ENCODE measurements at regions not wholly inside any gene's neighbourhood (a gene's known extent, or its start where the extent isn't known, plus 50 kb on each side); places are given as distances from the start of the nearest gene placed in this dataset.

DNA sequence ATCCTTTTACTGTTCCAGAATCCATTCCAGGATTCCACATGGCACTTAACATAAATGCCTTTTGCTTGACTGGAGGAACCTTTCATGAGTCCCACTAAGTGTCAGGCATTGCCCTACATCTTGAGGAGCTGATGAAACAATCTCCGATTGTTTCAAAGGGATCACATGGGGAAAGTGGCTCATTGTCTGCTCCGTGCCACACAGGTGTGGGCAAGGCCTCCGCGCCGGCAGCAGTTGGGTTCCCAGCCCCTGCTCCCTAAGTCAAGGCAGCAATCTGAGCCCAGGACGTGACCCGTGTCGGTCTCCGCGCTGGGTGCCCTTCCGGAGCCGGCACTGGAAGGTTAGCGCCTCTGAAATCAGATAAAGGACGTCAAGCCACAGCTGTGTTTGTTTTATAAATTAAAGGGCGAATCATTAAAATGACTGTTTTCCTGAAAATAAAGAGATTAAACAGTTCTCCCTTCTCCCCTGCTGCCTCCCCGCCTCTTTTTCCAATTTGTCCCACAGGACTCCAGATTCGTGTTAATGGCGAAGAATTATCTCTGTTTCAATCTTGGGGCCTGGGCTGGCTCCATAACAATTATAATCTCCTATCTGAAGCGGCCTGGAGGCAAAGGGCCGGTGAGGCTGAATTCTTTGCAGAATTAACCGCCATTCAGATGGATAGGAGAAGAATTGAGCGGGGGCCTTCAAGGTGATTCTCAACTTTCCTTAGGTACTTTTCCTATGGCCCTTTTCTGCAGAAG is 84.3 kb upstream of the FZD7 start:
- Histone ChIP-seq H3K36me3 (replicated peaks in 1 of 2; ENCODE audit: control insufficient read depth in 1 of 2, insufficient read depth in 2 of 2, low read length in 1 of 2) (no peaks in the 10 kb centered on the region), H2AFZ (ENCODE audit: low read depth) (peak overlapping the region; percentile 54; the same call in 1 of the 2 replicates), H3K9me2 (no peaks in the 10 kb centered on the region), H3K9me3 (no peaks in the 10 kb centered on the region), H3K27me3 (ENCODE audit: insufficient read depth) (no peaks in the 10 kb centered on the region), H3K4me3 (ENCODE audit: low read depth in 2 of 2, low read length in 1 of 2) (no peak overlapping the region), H3K27ac (ENCODE audit: low read depth in 2 of 2, low read length in 1 of 2) (no peak overlapping the region), H3K9ac (no peak overlapping the region), H3K4me1 (ENCODE audit: control insufficient read depth in 1 of 2, insufficient read depth in 2 of 2, low read depth in 1 of 2, low read length in 1 of 2) (peaks cover 6 to 10% of the 10 kb centered on the region in 2 experiments; a peak in 2 of 4 replicates), H4K20me1 (ENCODE audit: insufficient read depth) (no peaks in the 10 kb centered on the region), H3F3A (replicated peaks; ENCODE audit: insufficient read depth) (no peaks in the 10 kb centered on the region), H3K4me2 (no peak overlapping the region), H3K79me2 (ENCODE audit: insufficient read depth) (no peaks in the 10 kb centered on the region)
- TF ChIP-seq GATA2 (CRISPR knock-in tag; IDR thresholded peaks at IDR 0.05), result peak; percentile 97
- no peak for TF ChIP-seq GABPA (IDR thresholded peaks at IDR 0.05; ENCODE audit: low read depth)
- TF ChIP-seq, protein P1, sequence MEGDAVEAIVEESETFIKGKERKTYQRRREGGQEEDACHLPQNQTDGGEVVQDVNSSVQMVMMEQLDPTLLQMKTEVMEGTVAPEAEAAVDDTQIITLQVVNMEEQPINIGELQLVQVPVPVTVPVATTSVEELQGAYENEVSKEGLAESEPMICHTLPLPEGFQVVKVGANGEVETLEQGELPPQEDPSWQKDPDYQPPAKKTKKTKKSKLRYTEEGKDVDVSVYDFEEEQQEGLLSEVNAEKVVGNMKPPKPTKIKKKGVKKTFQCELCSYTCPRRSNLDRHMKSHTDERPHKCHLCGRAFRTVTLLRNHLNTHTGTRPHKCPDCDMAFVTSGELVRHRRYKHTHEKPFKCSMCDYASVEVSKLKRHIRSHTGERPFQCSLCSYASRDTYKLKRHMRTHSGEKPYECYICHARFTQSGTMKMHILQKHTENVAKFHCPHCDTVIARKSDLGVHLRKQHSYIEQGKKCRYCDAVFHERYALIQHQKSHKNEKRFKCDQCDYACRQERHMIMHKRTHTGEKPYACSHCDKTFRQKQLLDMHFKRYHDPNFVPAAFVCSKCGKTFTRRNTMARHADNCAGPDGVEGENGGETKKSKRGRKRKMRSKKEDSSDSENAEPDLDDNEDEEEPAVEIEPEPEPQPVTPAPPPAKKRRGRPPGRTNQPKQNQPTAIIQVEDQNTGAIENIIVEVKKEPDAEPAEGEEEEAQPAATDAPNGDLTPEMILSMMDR (IDR thresholded peaks at IDR 0.05), result no peak
- TF ChIP-seq, protein P2, sequence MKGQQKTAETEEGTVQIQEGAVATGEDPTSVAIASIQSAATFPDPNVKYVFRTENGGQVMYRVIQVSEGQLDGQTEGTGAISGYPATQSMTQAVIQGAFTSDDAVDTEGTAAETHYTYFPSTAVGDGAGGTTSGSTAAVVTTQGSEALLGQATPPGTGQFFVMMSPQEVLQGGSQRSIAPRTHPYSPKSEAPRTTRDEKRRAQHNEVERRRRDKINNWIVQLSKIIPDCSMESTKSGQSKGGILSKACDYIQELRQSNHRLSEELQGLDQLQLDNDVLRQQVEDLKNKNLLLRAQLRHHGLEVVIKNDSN (IDR thresholded peaks at IDR 0.05; ENCODE audit: borderline replicate concordance, low read depth), result no peak
- no peak for TF ChIP-seq TEAD4 (IDR thresholded peaks at IDR 0.05; ENCODE audit: borderline replicate concordance, insufficient read depth)
- peak in 1 of 2 experiments; percentile 70; a peak in 2 of 4 replicates for TF ChIP-seq EP300 (IDR thresholded peaks at IDR 0.05; ENCODE audit: borderline replicate concordance in 1 of 2, low read depth in 1 of 2, low read length in 1 of 2)
- TF ChIP-seq YY1 (IDR thresholded peaks at IDR 0.05; ENCODE audit: low read depth), result no peak
- TF ChIP-seq, protein P3, sequence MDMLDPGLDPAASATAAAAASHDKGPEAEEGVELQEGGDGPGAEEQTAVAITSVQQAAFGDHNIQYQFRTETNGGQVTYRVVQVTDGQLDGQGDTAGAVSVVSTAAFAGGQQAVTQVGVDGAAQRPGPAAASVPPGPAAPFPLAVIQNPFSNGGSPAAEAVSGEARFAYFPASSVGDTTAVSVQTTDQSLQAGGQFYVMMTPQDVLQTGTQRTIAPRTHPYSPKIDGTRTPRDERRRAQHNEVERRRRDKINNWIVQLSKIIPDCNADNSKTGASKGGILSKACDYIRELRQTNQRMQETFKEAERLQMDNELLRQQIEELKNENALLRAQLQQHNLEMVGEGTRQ (IDR thresholded peaks at IDR 0.05; ENCODE audit: borderline replicate concordance, low read depth, low read length), result no peak
- no peak for TF ChIP-seq SMC3 (IDR thresholded peaks at IDR 0.05; ENCODE audit: low read depth, low read length)
- TF ChIP-seq FOXJ3 (CRISPR knock-in tag; IDR thresholded peaks at IDR 0.05), result peak; percentile 54; the same call in 1 of the 2 replicates
- TF ChIP-seq TAF1 (IDR thresholded peaks at IDR 0.05; ENCODE audit: borderline replicate concordance, low read depth, low read length), result no peak
- TF ChIP-seq CHD2 (IDR thresholded peaks at IDR 0.05; ENCODE audit: low read length, partially characterized antibody), result peak; percentile 47
- no peak for TF ChIP-seq MXI1 (IDR thresholded peaks at IDR 0.05; ENCODE audit: low read depth, low read length)
- peak; percentile 92 for TF ChIP-seq RCOR1 (IDR thresholded peaks at IDR 0.05; ENCODE audit: low read length)
- no peak for TF ChIP-seq TCF12 (IDR thresholded peaks at IDR 0.05)
- no peak for TF ChIP-seq RXRA (IDR thresholded peaks at IDR 0.05; ENCODE audit: borderline replicate concordance, low read depth)
- TF ChIP-seq NFIC (IDR thresholded peaks at IDR 0.05; ENCODE audit: borderline replicate concordance), result no peak
- TF ChIP-seq RAD21 (IDR thresholded peaks at IDR 0.05; ENCODE audit: low read length), result no peak
- no peak for TF ChIP-seq RFX5 (IDR thresholded peaks at IDR 0.05; ENCODE audit: low read length)
- 42% methylated on average over 18 of the region's 22 CpGs for WGBS (ENCODE audit: low lambda C conversion rate)
- DNase-seq, result peak; percentile 71
- ChIA-PET POLR2A (no interaction called here), CTCF (interaction anchor here (0.9 to 1.6 kb wide), 7 partner anchors 9 to 259 kb away, joined by 3 to 5 read pairs (median 3); no protein-coding TSS in a partner anchor)

All from SK-N-SH (cell line).